ENCODE measurements at regions not wholly inside any gene's neighbourhood (a gene's known extent, or its start where the extent isn't known, plus 50 kb on each side); places are given as distances from the start of the nearest gene placed in this dataset.
"Not testable (repeated sequence)": the region's sequence is repeated elsewhere in the genome, so short reads cannot be mapped to it uniquely, and the experiment has no call there.

GRCh38 chr7:80312139-80312661 is 177.6 kb downstream of the GNAI1 start:
- CTCF ChIA-PET: interaction anchor here (0.8 to 0.9 kb wide), 2 partner anchors 10 to 1128 kb away, joined by 3 read pairs; no protein-coding TSS in a partner anchor

DNA sequence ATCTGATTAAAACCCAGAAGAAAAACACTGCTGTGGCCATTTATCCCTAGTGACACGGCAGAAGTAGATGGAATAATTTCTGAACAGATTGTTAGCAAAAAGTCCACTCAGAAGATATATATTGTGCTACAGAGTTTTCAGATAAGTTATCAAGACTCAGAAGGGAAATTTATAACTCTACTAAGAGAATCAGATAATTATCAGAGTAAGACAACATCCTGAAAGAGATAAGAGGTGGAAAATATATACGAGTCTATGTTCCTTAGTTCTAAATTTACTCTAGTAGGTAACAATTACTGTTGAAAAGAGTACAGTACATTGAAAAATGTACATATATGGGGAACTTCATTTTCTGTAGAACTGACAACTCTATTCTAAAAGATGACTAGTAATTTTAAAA is 176.7 kb downstream of the GNAI1 start:
- intact Hi-C loops (cut with DNase I, micrococcal nuclease): loop anchor here in 1 of 2 experiments (5.0 kb wide), 1 partner anchor 36 kb away; no protein-coding TSS in a partner anchor
- Mint-ChIP-seq H3K27me3 (no peaks in the 10 kb centered on the region), H3K36me3 (ENCODE audit: low read depth) (no peaks in the 10 kb centered on the region), H3K27ac (no peak overlapping the region), H3K4me1 (peaks cover 27% of the 10 kb centered on the region), H3K4me3 (no peak overlapping the region), H3K9me3 (ENCODE audit: low read depth) (peaks cover 5% of the 10 kb centered on the region)
- DNase-seq: no peak
- no peak for ATAC-seq
- POLR2A ChIA-PET: no interaction called here
- CTCF ChIA-PET: no interaction called here

More at GRCh38 chr7:80312139-80312661, 177.6 kb downstream of the GNAI1 start:
- peak; percentile 25 for DNase-seq
- no peaks in the 10 kb centered on the region for H3K36me3 Mint-ChIP-seq (ENCODE audit: low read depth)
- H3K9me3 Mint-ChIP-seq (ENCODE audit: low read depth): peaks cover 5% of the 10 kb centered on the region
- POLR2A ChIA-PET: no interaction called here
- peak overlapping the region; percentile 13 for H3K27ac Mint-ChIP-seq
- H3K27me3 Mint-ChIP-seq: no peaks in the 10 kb centered on the region
- ATAC-seq: peak; percentile 78
- no peak overlapping the region for H3K4me3 Mint-ChIP-seq
- H3K4me1 Mint-ChIP-seq: peaks cover 27% of the 10 kb centered on the region
- intact Hi-C loops (cut with DNase I, micrococcal nuclease): loop anchor here in 1 of 2 experiments (5.0 kb wide), 1 partner anchor 35 kb away; no protein-coding TSS in a partner anchor

GRCh38 chr7:80309971-80310549 is 175.4 kb downstream of the GNAI1 start:
- H3K4me3 Mint-ChIP-seq: no peak overlapping the region
- no peaks in the 10 kb centered on the region for H3K27me3 Mint-ChIP-seq
- peaks cover 5% of the 10 kb centered on the region for H3K9me3 Mint-ChIP-seq (ENCODE audit: low read depth)
- ATAC-seq: peak; percentile 37
- ChIA-PET POLR2A (no interaction called here), CTCF (no interaction called here)
- intact Hi-C loops (cut with DNase I, micrococcal nuclease): loop anchor here in 1 of 2 experiments (5.0 kb wide), 1 partner anchor 37 kb away; no protein-coding TSS in a partner anchor
- DNase-seq: peak; percentile 57
- peaks cover 27% of the 10 kb centered on the region for H3K4me1 Mint-ChIP-seq
- no peaks in the 10 kb centered on the region for H3K36me3 Mint-ChIP-seq (ENCODE audit: low read depth)
- no peak overlapping the region for H3K27ac Mint-ChIP-seq

- no peak overlapping the region for H3K27ac Mint-ChIP-seq
Observed at GRCh38 chr7:80309377-80309776, 174.7 kb downstream of the GNAI1 start.

GRCh38 chr7:80307227-80307856 is 172.7 kb downstream of the GNAI1 start:
- H3K36me3 Mint-ChIP-seq (ENCODE audit: low read depth): no peaks in the 10 kb centered on the region
- ATAC-seq (no peak), DNase-seq (no peak)
- H3K4me3 Mint-ChIP-seq: no peak overlapping the region
- H3K27me3 Mint-ChIP-seq: no peaks in the 10 kb centered on the region
- ChIA-PET CTCF (interaction anchor here (0.8 kb wide), 1 partner anchor 155 kb away, joined by 3 read pairs; no protein-coding TSS in a partner anchor), POLR2A (no interaction called here)
- H3K4me1 Mint-ChIP-seq: peaks cover 24% of the 10 kb centered on the region
- H3K9me3 Mint-ChIP-seq (ENCODE audit: low read depth): peaks cover 3% of the 10 kb centered on the region
- intact Hi-C loops (cut with DNase I, micrococcal nuclease): no loop called here
- no peak overlapping the region for H3K27ac Mint-ChIP-seq

More at GRCh38 chr7:80309377-80309776, 174.7 kb downstream of the GNAI1 start:
- intact Hi-C loops (cut with DNase I, micrococcal nuclease): no loop called here
- peaks cover 5% of the 10 kb centered on the region for H3K9me3 Mint-ChIP-seq (ENCODE audit: low read depth)
- ATAC-seq: peak; percentile 69
- no peaks in the 10 kb centered on the region for H3K27me3 Mint-ChIP-seq
- no peaks in the 10 kb centered on the region for H3K36me3 Mint-ChIP-seq (ENCODE audit: low read depth)
- ChIA-PET POLR2A (no interaction called here), CTCF (no interaction called here)
- peaks cover 27% of the 10 kb centered on the region for H3K4me1 Mint-ChIP-seq
- H3K4me3 Mint-ChIP-seq: no peak overlapping the region
- DNase-seq: peak; percentile 18

DNA sequence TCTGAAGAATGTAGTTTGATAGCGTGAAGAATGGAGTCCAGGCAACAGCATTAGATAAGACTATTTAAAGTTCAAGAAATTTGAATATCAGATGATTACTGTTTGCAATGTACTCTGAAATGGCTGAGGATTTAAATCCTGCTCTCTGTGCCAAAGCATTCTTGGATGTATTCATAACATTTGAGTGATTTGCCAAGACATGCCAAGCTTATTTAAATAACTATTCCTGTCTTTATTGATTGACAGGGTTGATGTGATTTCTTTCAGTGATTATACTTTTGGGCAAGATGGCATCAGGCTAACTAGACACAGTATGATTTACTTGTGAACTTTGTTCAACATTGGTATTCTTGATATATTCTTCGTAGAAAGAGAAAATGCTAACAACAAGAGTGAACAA is 168.7 kb downstream of the GNAI1 start:
- Mint-ChIP-seq H3K27me3 (no peaks in the 10 kb centered on the region), H3K27ac (no peak overlapping the region), H3K9me3 (ENCODE audit: low read depth) (no peaks in the 10 kb centered on the region), H3K36me3 (ENCODE audit: low read depth) (no peaks in the 10 kb centered on the region), H3K4me3 (no peak overlapping the region), H3K4me1 (no peaks in the 10 kb centered on the region)
- ATAC-seq (no peak), DNase-seq (no peak)
- intact Hi-C loops (cut with DNase I, micrococcal nuclease): no loop called here
- ChIA-PET CTCF (interaction anchor here (0.7 kb wide), 1 partner anchor 17 kb away, joined by 3 read pairs; no protein-coding TSS in a partner anchor), POLR2A (no interaction called here)

DNA sequence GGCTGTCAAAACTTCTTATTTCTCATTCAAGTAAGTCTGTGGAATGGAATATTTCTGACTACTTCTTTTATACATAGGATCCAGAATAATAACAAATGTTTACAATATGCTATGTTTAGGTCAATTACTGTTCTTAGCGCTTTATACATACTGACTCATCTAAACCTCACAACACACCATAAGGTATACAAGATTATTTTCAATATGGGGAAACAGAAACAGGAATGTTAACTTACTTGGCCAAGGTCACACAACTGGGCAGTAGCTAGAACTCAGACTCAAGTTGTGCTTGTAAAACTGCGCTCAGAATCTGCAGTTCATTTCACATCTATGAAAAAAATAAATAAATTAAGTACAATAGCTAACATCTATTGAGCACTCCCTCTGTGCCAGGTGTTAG is 168.0 kb downstream of the GNAI1 start:
- Mint-ChIP-seq H3K4me3 (no peak overlapping the region), H3K27ac (no peak overlapping the region), H3K9me3 (ENCODE audit: low read depth) (no peaks in the 10 kb centered on the region), H3K4me1 (no peaks in the 10 kb centered on the region), H3K36me3 (ENCODE audit: low read depth) (no peaks in the 10 kb centered on the region), H3K27me3 (no peaks in the 10 kb centered on the region)
- CTCF ChIA-PET: interaction anchor here (0.7 to 1.4 kb wide), 2 partner anchors 10 to 18 kb away, joined by 3 read pairs; no protein-coding TSS in a partner anchor
- ATAC-seq: no peak
- intact Hi-C loops (cut with DNase I, micrococcal nuclease): no loop called here
- POLR2A ChIA-PET: no interaction called here
- DNase-seq: no peak

DNA sequence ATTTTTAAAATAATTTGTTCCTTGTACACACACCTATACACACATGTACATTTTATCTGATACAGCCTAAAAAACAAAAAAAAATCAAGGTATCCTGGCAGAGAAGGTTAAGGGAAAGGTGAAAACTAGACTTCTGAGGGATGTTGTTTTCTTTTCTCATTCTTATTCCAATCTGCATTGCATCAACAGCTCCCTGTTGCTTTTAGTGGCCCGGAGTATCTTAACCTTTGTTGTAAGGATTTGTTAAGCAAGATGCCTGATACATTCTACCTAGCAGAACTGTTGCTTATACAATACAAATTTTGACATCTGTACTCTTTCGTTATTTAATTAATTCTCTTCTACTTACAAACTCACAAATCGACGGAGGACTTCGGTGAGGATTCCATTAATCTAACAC is 167.4 kb downstream of the GNAI1 start:
- no peak overlapping the region for H3K27ac Mint-ChIP-seq
- H3K36me3 Mint-ChIP-seq (ENCODE audit: low read depth): no peaks in the 10 kb centered on the region
- ChIA-PET POLR2A (no interaction called here), CTCF (interaction anchor here (1.4 kb wide), 1 partner anchor 11 kb away, joined by 3 read pairs; no protein-coding TSS in a partner anchor)
- DNase-seq: no peak
- H3K9me3 Mint-ChIP-seq (ENCODE audit: low read depth): no peaks in the 10 kb centered on the region
- H3K4me1 Mint-ChIP-seq: no peaks in the 10 kb centered on the region
- intact Hi-C loops (cut with DNase I, micrococcal nuclease): no loop called here
- no peak for ATAC-seq
- H3K4me3 Mint-ChIP-seq: no peak overlapping the region
- no peaks in the 10 kb centered on the region for H3K27me3 Mint-ChIP-seq

GRCh38 chr7:80298201-80298600 is 163.6 kb downstream of the GNAI1 start:
- Mint-ChIP-seq H3K27ac (no peak overlapping the region), H3K4me1 (no peaks in the 10 kb centered on the region), H3K4me3 (no peak overlapping the region), H3K36me3 (ENCODE audit: low read depth) (no peaks in the 10 kb centered on the region), H3K27me3 (no peaks in the 10 kb centered on the region), H3K9me3 (ENCODE audit: low read depth) (peaks cover 11% of the 10 kb centered on the region)
- CTCF ChIA-PET: no interaction called here
- POLR2A ChIA-PET: no interaction called here
- DNase-seq: no peak
- intact Hi-C loops (cut with DNase I, micrococcal nuclease): no loop called here
- no peak for ATAC-seq

- DNase-seq: no peak
- intact Hi-C loops (cut with DNase I, micrococcal nuclease): no loop called here
- Mint-ChIP-seq H3K27ac (no peak overlapping the region), H3K9me3 (ENCODE audit: low read depth) (peaks cover 14% of the 10 kb centered on the region), H3K27me3 (no peaks in the 10 kb centered on the region), H3K4me3 (no peak overlapping the region), H3K36me3 (ENCODE audit: low read depth) (no peaks in the 10 kb centered on the region), H3K4me1 (no peaks in the 10 kb centered on the region)
- ChIA-PET CTCF (no interaction called here), POLR2A (no interaction called here)
- no peak for ATAC-seq
Observed at GRCh38 chr7:80294346-80294745, 159.7 kb downstream of the GNAI1 start.

DNA sequence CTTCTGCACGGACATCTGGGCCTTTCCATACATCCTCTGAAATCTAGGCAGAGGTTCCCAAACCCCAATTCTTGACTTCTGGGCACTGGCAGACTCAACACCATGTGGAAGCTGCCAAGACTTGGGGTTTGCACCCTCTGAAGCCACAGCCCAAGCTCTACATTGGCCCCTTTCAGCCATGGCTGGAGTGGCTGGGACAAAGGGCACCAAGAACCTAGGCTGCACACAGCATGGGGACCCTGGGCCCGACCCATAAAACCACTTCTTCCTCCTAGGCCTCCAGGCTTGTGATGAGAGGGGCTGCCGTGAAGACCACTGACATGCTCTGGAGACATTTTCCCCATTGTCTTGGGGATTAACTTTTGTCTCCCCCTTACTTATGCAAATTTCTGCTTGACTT is 158.0 kb downstream of the GNAI1 start:
- H3K4me1 Mint-ChIP-seq; POLR2A ChIA-PET; H3K27me3 Mint-ChIP-seq; H3K4me3 Mint-ChIP-seq; ATAC-seq; CTCF ChIA-PET; H3K36me3 Mint-ChIP-seq (ENCODE audit: low read depth); H3K27ac Mint-ChIP-seq; intact Hi-C loops (cut with DNase I, micrococcal nuclease); DNase-seq: not testable (repeated sequence)
- peaks cover 14% of the 10 kb centered on the region for H3K9me3 Mint-ChIP-seq (ENCODE audit: low read depth)
